GM19468 (cell line): ENCODE measurements at regions not wholly inside any gene's neighbourhood (a gene's known extent, or its start where the extent isn't known, plus 50 kb on each side); places are given as distances from the start of the nearest gene placed in this dataset.
"Not testable (repeated sequence)": the region's sequence is repeated elsewhere in the genome, so short reads cannot be mapped to it uniquely, and the experiment has no call there.

Experiments used
- ATAC-seq: cut with Tn5 transposase; IDR thresholded peaks from one replicate; pipeline ENCODE4 v1.9.1; 2021; ENCODE audit warnings: mild to moderate bottlenecking, moderate library complexity, moderate number of reproducible peaks; ENCODE audit not compliant: unreplicated experiment; ENCODE audit errors: extremely low read depth

- no peak for ATAC-seq
These were observed 1503.9 kb upstream of the TENM4 start for GRCh38 chr11:80944758-80945157.

GRCh38 chr11:80943226-80943625, 1502.4 kb upstream of the TENM4 start:
- ATAC-seq = no peak

- no peak for ATAC-seq
These were observed 1497.0 kb upstream of the TENM4 start for GRCh38 chr11:80937842-80938241.

GRCh38 chr11:80930038-80930437, 1489.2 kb upstream of the TENM4 start:
- no peak for ATAC-seq

GRCh38 chr11:80929031-80929805, 1488.4 kb upstream of the TENM4 start:
- ATAC-seq = no peak

- no peak for ATAC-seq
These were observed 1484.5 kb upstream of the TENM4 start for GRCh38 chr11:80925321-80925720.

- not testable (repeated sequence) for ATAC-seq
These were observed 1480.5 kb upstream of the TENM4 start for GRCh38 chr11:80921310-80921709.

GRCh38 chr11:80916173-80916798, 1475.5 kb upstream of the TENM4 start:
- no peak for ATAC-seq

GRCh38 chr11:80914311-80914710, 1473.5 kb upstream of the TENM4 start:
- no peak for ATAC-seq

- ATAC-seq = no peak
These were observed 1470.8 kb upstream of the TENM4 start for GRCh38 chr11:80911666-80912065.

- no peak for ATAC-seq
These were observed 1459.4 kb upstream of the TENM4 start for GRCh38 chr11:80900265-80900664.

- no peak for ATAC-seq
These were observed 1458.6 kb upstream of the TENM4 start for GRCh38 chr11:80899381-80899780.

GRCh38 chr11:80898910-80899309, 1458.1 kb upstream of the TENM4 start:
- no peak for ATAC-seq

- no peak for ATAC-seq
These were observed 1445.9 kb upstream of the TENM4 start for GRCh38 chr11:80886684-80887083.

- no peak for ATAC-seq
These were observed 1432.6 kb upstream of the TENM4 start for GRCh38 chr11:80873310-80873999.

- ATAC-seq = no peak
These were observed 1431.4 kb upstream of the TENM4 start for GRCh38 chr11:80872116-80872728.

GRCh38 chr11:80868831-80869230, 1428.0 kb upstream of the TENM4 start:
- no peak for ATAC-seq

GRCh38 chr11:80862011-80862410, 1421.2 kb upstream of the TENM4 start:
- ATAC-seq = no peak

- ATAC-seq = no peak
These were observed 1420.4 kb upstream of the TENM4 start for GRCh38 chr11:80861193-80861592.

- ATAC-seq = no peak
These were observed 1419.8 kb upstream of the TENM4 start for GRCh38 chr11:80860632-80861031.

GRCh38 chr11:80856066-80856465, 1415.2 kb upstream of the TENM4 start:
- no peak for ATAC-seq
